Duodenal mucosa (tissue), 2 donors: ENCODE measurements at regions not wholly inside any gene's neighbourhood (a gene's known extent, or its start where the extent isn't known, plus 50 kb on each side); places are given as distances from the start of the nearest gene placed in this dataset.

Experiments
- H3K27ac ChIP-seq: one replicate; pipeline ENCODE4 v1.7.0; 2013; ENCODE audit warnings: low read depth, low read length
- H3K27me3 ChIP-seq, 2 donors: one replicate each; pipeline ENCODE4 v1.7.0; 2013; ENCODE audit warnings: low read length in 2 of 2, control low read depth in 1 of 2; ENCODE audit not compliant: insufficient read depth in 2 of 2, control insufficient read depth in 1 of 2
- H3K36me3 ChIP-seq, 2 donors: one replicate each; pipeline ENCODE4 v1.7.0; 2013; ENCODE audit warnings: low read length in 2 of 2, control low read depth in 1 of 2; ENCODE audit not compliant: insufficient read depth in 2 of 2, control insufficient read depth in 1 of 2
- H3K4me1 ChIP-seq, 2 donors: one replicate each; pipeline ENCODE4 v1.7.0; 2013; ENCODE audit warnings: low read length in 2 of 2, control low read depth in 1 of 2; ENCODE audit not compliant: insufficient read depth in 2 of 2, control insufficient read depth in 1 of 2
- H3K4me3 ChIP-seq, 2 donors: one replicate each; pipeline ENCODE4 v1.7.0; 2013; ENCODE audit warnings: low read length in 2 of 2, low read depth in 1 of 2
- H3K9ac ChIP-seq, 2 donors: one replicate each; pipeline ENCODE4 v1.7.0; 2013; ENCODE audit warnings: low read length in 2 of 2, low read depth in 1 of 2
- H3K9me3 ChIP-seq, 2 donors: one replicate each; pipeline ENCODE4 v1.7.0; 2013; ENCODE audit warnings: low read length in 2 of 2, control low read depth in 1 of 2; ENCODE audit not compliant: control insufficient read depth in 1 of 2

DNA sequence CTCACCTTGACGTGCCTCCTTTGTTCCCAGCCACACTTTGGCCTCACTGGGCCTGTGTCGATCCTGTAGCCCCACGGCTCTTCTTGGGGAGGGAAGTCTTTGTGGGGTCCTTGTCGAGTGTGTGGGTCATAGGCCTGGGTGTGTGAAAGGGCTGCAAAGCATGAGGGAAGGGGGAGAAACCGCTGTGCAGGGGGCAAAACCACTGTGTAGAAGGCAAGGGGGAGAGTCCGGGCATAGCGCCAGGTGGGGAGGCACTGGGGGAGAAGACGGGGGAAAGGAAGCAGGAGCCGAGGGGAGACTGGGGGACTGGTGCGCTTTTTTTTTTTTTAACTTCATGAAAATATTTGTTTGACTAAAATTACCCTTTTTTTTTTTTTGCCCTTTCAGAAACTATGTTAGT lies 65.1 kb upstream of the RASD2 start:
- Histone ChIP-seq H3K9ac (no peak overlapping the region), H3K4me3 (no peak overlapping the region), H3K9me3 (no peaks in the 10 kb centered on the region), H3K27ac (no peak overlapping the region), H3K36me3 (no peaks in the 10 kb centered on the region), H3K4me1 (peaks cover 15 to 16% of the 10 kb centered on the region in 2 donors), H3K27me3 (no peaks in the 10 kb centered on the region)

DNA sequence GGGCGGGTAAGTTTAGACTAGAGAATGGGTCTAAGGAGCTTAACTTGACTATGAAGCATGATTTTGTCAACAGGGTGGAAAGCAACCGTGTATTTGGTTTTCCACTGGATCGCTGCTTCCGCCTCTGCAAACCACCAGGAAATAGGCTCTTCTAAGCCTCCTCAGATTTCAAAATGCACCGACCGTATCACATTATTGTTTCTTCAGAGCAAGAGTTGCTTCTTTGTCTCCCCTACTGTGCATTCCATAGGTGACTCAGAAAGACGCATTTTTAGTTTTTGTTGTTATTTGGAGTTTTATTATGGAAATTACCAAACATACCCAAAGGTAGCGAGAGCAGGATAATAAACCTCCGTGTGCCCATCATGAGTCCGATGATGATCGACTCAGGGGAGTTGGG lies 64.3 kb upstream of the RASD2 start:
- Histone ChIP-seq H3K9ac (no peak overlapping the region), H3K4me3 (no peak overlapping the region), H3K9me3 (no peaks in the 10 kb centered on the region), H3K4me1 (peaks cover 23 to 24% of the 10 kb centered on the region in 2 donors), H3K27me3 (no peaks in the 10 kb centered on the region), H3K27ac (no peak overlapping the region), H3K36me3 (no peaks in the 10 kb centered on the region)

DNA sequence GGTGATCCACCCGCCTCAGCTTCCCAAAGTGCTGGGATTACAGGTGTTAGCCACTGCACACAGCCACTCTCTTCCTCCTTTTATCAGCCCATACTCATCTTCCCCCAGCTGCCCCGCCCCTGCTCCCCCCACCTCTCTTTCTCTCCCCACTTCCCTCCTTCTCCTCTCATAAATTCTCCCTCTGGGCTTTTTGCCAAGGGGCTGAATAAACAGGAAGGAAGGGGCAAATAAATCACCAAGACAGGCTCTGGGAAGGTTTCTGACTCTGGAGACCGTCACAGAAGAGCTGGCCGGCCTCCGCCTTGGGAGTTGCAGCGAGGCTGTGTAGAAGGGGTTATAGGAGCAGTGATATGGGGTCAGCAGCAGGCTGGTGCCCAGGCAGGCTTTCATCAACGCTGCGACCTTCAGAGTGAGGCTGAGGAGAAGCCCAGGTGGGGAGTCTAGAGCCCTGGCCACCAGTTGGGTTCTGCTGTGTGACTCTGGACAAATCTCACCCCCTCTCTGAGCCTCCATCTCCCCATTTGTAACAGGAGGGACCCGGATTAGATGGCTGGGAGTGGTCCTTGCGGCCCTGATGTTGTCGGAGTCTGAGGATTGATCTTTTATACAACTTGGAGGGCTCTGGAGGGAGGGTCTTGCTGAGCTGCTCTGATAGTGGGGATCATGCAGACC lies 62.6 kb upstream of the RASD2 start:
- Histone ChIP-seq H3K9ac (peak overlapping the region in 1 of 2 donors; percentile 8), H3K9me3 (no peaks in the 10 kb centered on the region), H3K27me3 (no peaks in the 10 kb centered on the region), H3K4me3 (no peak overlapping the region), H3K36me3 (no peaks in the 10 kb centered on the region), H3K27ac (no peak overlapping the region), H3K4me1 (peaks cover 24 to 25% of the 10 kb centered on the region in 2 donors)

DNA sequence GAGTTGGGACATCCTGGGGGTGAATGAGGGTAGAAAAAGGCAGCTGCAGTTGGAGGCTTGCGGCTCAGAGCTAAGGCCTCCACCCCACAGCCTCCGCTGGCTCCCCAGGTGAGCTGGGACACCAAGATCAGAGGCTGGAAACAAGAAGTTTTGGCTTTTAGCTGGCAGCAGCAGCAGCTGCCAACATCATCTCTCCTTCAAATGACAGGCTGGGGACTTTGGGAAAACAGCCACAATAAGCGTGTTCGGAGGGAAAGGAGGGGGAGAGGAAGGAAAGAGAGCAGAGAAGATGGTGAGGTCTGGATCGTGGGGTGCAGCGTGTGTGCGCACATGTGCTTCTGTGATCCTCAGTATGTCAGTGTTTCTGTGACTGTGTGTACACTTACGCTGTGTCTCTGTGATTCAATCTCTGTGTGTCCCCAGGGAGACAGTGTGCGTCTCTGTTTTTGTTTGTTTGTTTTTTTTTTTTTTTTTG lies 62.0 kb upstream of the RASD2 start:
- Histone ChIP-seq H3K9ac (no peak overlapping the region), H3K4me3 (no peak overlapping the region), H3K9me3 (no peaks in the 10 kb centered on the region), H3K27ac (no peak overlapping the region), H3K27me3 (no peaks in the 10 kb centered on the region), H3K36me3 (no peaks in the 10 kb centered on the region), H3K4me1 (peaks cover 24 to 25% of the 10 kb centered on the region in 2 donors)

DNA sequence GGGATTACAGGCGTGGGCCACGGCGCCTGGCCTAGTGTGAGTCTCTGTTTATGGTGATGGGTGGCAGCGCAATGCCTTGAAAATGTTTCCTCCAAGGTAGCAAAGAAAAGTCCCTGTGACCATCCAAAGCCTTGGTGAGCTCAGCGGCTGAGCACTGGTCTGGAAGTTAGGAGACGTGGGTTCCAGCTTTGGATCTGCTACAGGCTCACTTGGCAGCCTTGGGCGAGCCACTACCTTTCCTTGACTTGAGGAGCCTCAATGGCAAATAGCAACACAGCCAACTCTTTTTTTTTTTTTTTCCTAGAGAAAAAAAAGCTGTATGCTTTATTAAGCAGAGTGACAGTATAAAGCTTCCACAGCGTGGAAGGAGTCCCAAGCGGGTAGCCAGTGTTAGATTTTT lies 61.3 kb upstream of the RASD2 start:
- Histone ChIP-seq H3K4me1 (peaks cover 24 to 25% of the 10 kb centered on the region in 2 donors), H3K9ac (no peak overlapping the region), H3K36me3 (no peaks in the 10 kb centered on the region), H3K9me3 (no peaks in the 10 kb centered on the region), H3K27ac (no peak overlapping the region), H3K4me3 (no peak overlapping the region), H3K27me3 (no peaks in the 10 kb centered on the region)

DNA sequence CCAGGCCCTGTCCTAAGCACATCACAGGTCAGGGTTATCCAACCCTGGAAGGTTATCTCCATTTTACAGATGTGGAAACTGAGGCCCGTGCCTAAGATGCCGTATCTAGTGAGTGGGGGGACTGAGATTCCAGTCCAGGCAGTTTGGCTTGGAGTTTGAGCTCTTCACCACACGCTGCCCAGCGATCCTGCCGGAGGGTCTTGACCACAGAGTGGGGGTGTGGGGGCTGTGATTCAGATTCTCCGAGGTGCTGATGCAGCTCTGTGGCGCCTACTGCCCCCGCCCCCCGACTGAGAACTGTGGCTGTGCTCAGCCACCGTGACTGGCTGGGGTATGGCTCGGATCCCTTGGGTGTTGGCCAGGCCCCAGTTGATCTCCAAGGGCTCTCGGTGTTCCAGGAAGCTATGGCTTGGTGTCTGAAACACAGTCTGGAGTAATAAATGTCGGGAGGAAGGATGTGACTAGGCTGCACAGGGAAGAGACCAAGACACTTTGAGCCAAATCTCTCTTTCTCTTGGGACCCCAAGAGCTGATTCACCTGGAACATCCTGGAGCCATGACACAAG lies 60.6 kb upstream of the RASD2 start:
- no peaks in the 10 kb centered on the region for H3K36me3 ChIP-seq
- no peaks in the 10 kb centered on the region for H3K27me3 ChIP-seq
- H3K27ac ChIP-seq = no peak overlapping the region
- no peaks in the 10 kb centered on the region for H3K9me3 ChIP-seq
- no peak overlapping the region for H3K4me3 ChIP-seq
- H3K9ac ChIP-seq = no peak overlapping the region
- H3K4me1 ChIP-seq = peaks cover 24 to 25% of the 10 kb centered on the region in 2 donors

DNA sequence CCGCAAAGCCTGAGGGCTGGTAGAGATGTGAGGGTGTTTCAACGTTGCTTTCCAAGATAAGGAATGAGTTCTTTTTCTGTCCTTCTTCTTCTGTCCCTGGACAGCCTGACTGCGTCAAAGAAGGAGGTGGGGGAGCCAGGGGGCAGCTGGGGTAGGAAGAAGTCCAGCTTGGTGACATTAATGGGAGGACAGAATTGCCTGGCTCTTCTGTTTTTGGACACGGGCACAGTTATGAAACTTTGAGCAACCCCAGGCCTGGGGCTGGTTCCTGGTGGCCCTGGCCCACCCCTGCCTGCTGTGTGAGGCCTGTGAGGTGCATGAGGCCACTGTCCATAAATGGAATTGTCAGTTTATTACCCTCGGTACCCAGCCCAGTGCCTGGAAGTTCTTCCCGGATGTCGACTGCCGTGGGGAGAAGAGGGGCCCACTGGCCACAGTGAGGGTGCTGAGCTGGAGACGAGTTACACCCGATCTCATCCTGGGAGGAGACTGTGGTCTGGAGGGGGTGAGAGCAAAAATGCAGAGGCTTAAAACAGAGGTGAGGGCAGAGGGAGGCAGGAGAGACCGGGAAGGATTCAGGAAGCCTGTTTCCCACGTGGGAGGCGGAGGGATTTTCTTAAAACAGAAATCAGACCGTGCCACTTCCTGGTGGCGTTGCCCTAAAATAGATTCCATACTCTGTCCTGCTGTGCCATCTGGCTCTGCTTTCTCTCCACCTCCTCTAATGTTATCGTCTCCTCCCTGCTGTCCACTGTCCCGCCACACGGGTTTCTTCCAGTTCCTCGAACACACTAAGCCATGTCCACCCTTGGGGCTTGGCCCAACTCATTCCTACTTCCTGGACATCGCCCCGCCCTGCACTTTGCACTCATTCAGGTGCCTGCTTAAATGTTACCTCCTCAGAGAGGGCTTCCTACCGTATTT lies 59.7 kb upstream of the RASD2 start:
- Histone ChIP-seq H3K4me3 (no peak overlapping the region), H3K4me1 (peaks cover 24 to 25% of the 10 kb centered on the region in 2 donors), H3K36me3 (no peaks in the 10 kb centered on the region), H3K27ac (no peak overlapping the region), H3K27me3 (no peaks in the 10 kb centered on the region), H3K9ac (no peak overlapping the region), H3K9me3 (no peaks in the 10 kb centered on the region)

DNA sequence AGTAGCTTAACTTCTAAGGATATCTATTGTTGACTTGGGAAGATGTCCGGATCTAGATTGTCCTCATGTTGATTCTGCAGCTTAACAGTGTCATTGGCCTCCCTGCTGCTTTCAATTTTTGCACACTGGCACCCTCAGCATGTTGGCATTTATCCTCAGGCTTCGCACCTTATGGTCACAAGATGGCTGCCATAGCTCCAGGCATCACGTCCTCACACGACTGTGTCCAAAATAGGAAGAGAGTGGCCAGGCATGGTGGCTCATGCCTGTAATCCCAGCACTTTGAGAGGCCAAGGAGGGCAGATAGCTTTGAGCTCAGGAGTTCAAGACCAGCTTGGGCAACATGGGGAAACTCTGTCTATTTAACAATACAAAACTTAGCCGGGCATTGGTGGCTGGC lies 58.3 kb upstream of the RASD2 start:
- H3K27me3 ChIP-seq = no peaks in the 10 kb centered on the region

DNA sequence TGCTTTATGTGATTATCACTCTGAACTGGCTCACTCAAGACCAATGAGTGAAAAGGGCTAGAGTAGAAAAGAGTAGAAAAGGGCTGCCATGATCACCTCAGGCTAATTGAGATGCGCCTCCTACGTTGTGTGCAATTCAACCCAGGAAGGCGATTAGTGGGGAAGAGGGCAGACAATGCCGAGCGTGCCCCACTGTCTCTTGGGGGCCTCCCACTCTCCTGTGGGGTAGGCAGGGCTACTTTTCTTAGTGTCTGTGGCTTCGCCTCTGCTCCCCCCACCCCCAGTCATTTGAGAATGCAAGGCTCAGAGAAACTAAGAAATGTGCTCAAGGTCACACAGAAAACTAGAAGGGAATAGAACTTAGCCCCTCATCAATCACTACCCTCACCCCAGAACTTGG lies 57.7 kb upstream of the RASD2 start:
- Histone ChIP-seq H3K9me3 (no peaks in the 10 kb centered on the region), H3K27ac (no peak overlapping the region), H3K4me3 (no peak overlapping the region), H3K4me1 (peaks cover 18 to 23% of the 10 kb centered on the region in 2 donors), H3K9ac (no peak overlapping the region), H3K36me3 (no peaks in the 10 kb centered on the region), H3K27me3 (no peaks in the 10 kb centered on the region)

More for the DNA sequence above, 58.3 kb upstream of the RASD2 start:
- no peak overlapping the region for H3K4me3 ChIP-seq
- no peaks in the 10 kb centered on the region for H3K36me3 ChIP-seq
- H3K27ac ChIP-seq = no peak overlapping the region
- H3K9ac ChIP-seq = no peak overlapping the region
- H3K9me3 ChIP-seq = no peaks in the 10 kb centered on the region
- peaks cover 20 to 24% of the 10 kb centered on the region in 2 donors for H3K4me1 ChIP-seq

DNA sequence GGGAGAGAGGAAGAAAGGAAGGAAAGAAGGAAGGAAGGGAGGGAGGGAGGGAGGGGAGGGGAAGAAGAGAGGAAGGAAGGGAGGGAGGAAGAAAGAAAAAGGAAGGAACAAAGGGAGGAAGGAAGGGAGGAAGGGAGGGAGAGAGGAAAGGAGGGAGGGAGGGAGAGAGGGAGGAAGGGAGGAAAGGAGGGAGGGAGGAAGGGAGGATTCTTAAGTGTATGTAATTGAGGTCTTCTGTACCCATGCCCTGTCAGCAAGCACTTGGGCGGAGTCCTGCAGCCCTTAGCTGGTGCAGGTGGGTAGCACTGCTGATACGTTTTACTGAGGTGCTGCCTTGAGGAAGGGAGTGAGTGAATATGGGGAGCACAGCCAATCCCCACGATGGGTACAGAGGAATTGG lies 56.9 kb upstream of the RASD2 start:
- Histone ChIP-seq H3K4me3 (no peak overlapping the region), H3K27ac (no peak overlapping the region), H3K9me3 (no peaks in the 10 kb centered on the region), H3K27me3 (peaks cover 0 to 3% of the 10 kb centered on the region in 2 donors), H3K36me3 (no peaks in the 10 kb centered on the region), H3K9ac (no peak overlapping the region), H3K4me1 (peaks cover 15 to 16% of the 10 kb centered on the region in 2 donors)
